HepG2 (cell line): ENCODE measurements at regions not wholly inside any gene's neighbourhood (a gene's known extent, or its start where the extent isn't known, plus 50 kb on each side); places are given as distances from the start of the nearest gene placed in this dataset.

Source experiments
- ATAC-seq: fragments of 200-7000 bp; cut with Tn5 transposase; 3 replicates; pipeline ENCODE4 v1.9.1; 2020; ENCODE audit warnings: mild to moderate bottlenecking, moderate library complexity
- BruUV-seq: library from RNA; stranded (reverse); fragments of 400-500 nt; replicated peaks from 2 replicates; lab custom pipeline; 2021; lab: Mats Ljungman, UMichigan
- CTCF ChIA-PET: fragments of 300-600 bp; formaldehyde crosslinking; extraction: SDS; loops from one replicate; lab custom pipeline; 2021; ENCODE audit warnings: low total read pairs, inconsistent platforms, low intra/inter-chr PET ratio; lab: Yijun Ruan, JAX
- POLR2A ChIA-PET: fragments of 350-600 bp; sonication (Branson Sonifier 250); formaldehyde crosslinking; loops from one replicate; lab custom pipeline; 2020; ENCODE audit warnings: antibody characterized with exemption, inconsistent platforms; lab: Yijun Ruan, JAX
- DNase-seq: peaks from one replicate; pipeline ENCODE4 v3.0.0-alpha.2; 2015; ENCODE audit warnings: low spot score
- FAIRE-seq: peaks from 3 replicates; lab custom pipeline; 2011; peaks lifted over from hg19 to GRCh38; lab: Jason Lieb, UNC
- H2AFZ ChIP-seq: one replicate; pipeline ENCODE4 v1.6.1; 2011; ENCODE audit warnings: low read length, inconsistent platforms
- H3K27ac ChIP-seq: fragments of 300-600 bp; 3 replicates; pipeline ENCODE4 v1.8.0; 2011; ENCODE audit warnings: mixed run types, mild to moderate bottlenecking, mixed read lengths, low read length, inconsistent platforms; ENCODE audit not compliant: insufficient read depth; ENCODE audit errors: extremely low read length
- H3K27me3 ChIP-seq, 2 experiments: fragments of 200-600 bp in 1 of 2; 2 replicates in 1 of 2; 3 replicates in 1 of 2; pipeline versions ENCODE4 v1.6.0 to v1.8.0; 2011; ENCODE audit warnings: low read length in 2 of 2, mild to moderate bottlenecking in 2 of 2, moderate library complexity in 2 of 2, inconsistent platforms in 1 of 2; ENCODE audit not compliant: insufficient read depth in 2 of 2, control insufficient read depth in 1 of 2
- H3K36me3 ChIP-seq, 2 experiments: fragments of 200-600 bp in 1 of 2; replicated peaks in 1 of 2; 2 replicates in 1 of 2; 3 replicates in 1 of 2; pipeline versions ENCODE4 v1.5.1 to v1.8.0; 2011; ENCODE audit warnings: low read length in 2 of 2, inconsistent platforms in 1 of 2; ENCODE audit not compliant: insufficient read depth in 2 of 2, control insufficient read depth in 1 of 2
- H3K4me1 ChIP-seq: 2 replicates; pipeline ENCODE4 v1.5.1; 2012; ENCODE audit warnings: low read length, inconsistent platforms; ENCODE audit not compliant: insufficient read depth
- H3K4me2 ChIP-seq: 2 replicates; pipeline ENCODE4 v1.6.0; 2011; ENCODE audit warnings: low read depth, low read length, inconsistent platforms
- H3K4me3 ChIP-seq, 3 experiments: fragments of 200-600 bp in 1 of 3; sonication (generic), shearing (Covaris generic) in 1 of 3; replicated peaks in 1 of 3; 2 replicates each; pipeline ENCODE4 v1.5.1; 2011 to 2016; ENCODE audit warnings: low read length in 3 of 3, inconsistent platforms in 2 of 3, low read depth in 2 of 3, mild to moderate bottlenecking in 2 of 3, control low read depth in 1 of 3, mixed read lengths in 1 of 3; ENCODE audit not compliant: insufficient read depth in 1 of 3
- H3K79me2 ChIP-seq: one replicate; pipeline ENCODE4 v1.6.1; 2011; ENCODE audit warnings: low read length, inconsistent platforms; ENCODE audit not compliant: insufficient read depth
- H3K9ac ChIP-seq: 2 replicates; pipeline ENCODE4 v1.6.0; 2011; ENCODE audit warnings: mild to moderate bottlenecking, low read depth, low read length, inconsistent platforms; ENCODE audit not compliant: insufficient read depth
- H3K9me3 ChIP-seq: 2 replicates; pipeline ENCODE4 v1.5.1; 2012; ENCODE audit warnings: mild to moderate bottlenecking, low read length
- H4K20me1 ChIP-seq: 2 replicates; pipeline ENCODE4 v1.6.0; 2011; ENCODE audit warnings: inconsistent platforms, mild to moderate bottlenecking, low read length, moderate library complexity; ENCODE audit not compliant: insufficient read depth
- BHLHE40 ChIP-seq: IDR thresholded peaks from 2 replicates; pipeline ENCODE4 v1.6.1; 2011; ENCODE audit warnings: low read length, improper control_type of control experiment
- CHD2 ChIP-seq: IDR thresholded peaks from 2 replicates; pipeline ENCODE4 v1.6.1; 2011; ENCODE audit warnings: low read depth, low read length, improper control_type of control experiment
- DPF2 ChIP-seq: sonication (generic); formaldehyde crosslinking; IDR thresholded peaks from 2 replicates; pipeline ENCODE4 v1.4.0; 2020; ENCODE audit warnings: mild to moderate bottlenecking, low read depth, missing genetic modification reagents, borderline replicate concordance
- ETV5 ChIP-seq: IDR thresholded peaks from 2 replicates; pipeline ENCODE4 v1.6.1; 2018; ENCODE audit warnings: missing biosample characterization, missing genetic modification reagents, inconsistent platforms, borderline replicate concordance
- HOXA5 ChIP-seq: sonication (generic); formaldehyde crosslinking; IDR thresholded peaks from 2 replicates; pipeline ENCODE4 v1.4.0; 2020; ENCODE audit warnings: missing genetic modification reagents
- KLF11 ChIP-seq: IDR thresholded peaks from 2 replicates; pipeline ENCODE4 v1.6.1; 2016; ENCODE audit warnings: missing compliant biosample characterization
- KMT2B ChIP-seq: IDR thresholded peaks from 2 replicates; pipeline ENCODE4 v1.6.1; 2016; ENCODE audit warnings: missing genetic modification reagents, missing compliant biosample characterization
- MXI1 ChIP-seq: IDR thresholded peaks from 3 replicates; pipeline ENCODE4 v1.6.1; 2012; ENCODE audit warnings: low read depth, low read length, inconsistent platforms, borderline replicate concordance
- MYC ChIP-seq: sonication (generic); formaldehyde crosslinking; IDR thresholded peaks from 2 replicates; pipeline ENCODE4 v1.9.0; 2021; ENCODE audit warnings: missing genetic modification reagents, borderline replicate concordance
- POGK ChIP-seq: sonication (generic); formaldehyde crosslinking; conservative IDR thresholded peaks from 2 replicates; pipeline ENCODE4 v1.8.0; 2022; ENCODE audit warnings: mild to moderate bottlenecking, moderate library complexity, missing genetic modification reagents
- TOE1 ChIP-seq: sonication (generic); formaldehyde crosslinking; IDR thresholded peaks from 2 replicates; pipeline ENCODE4 v1.4.0; 2020; ENCODE audit warnings: mild to moderate bottlenecking, missing genetic modification reagents
- ZC3H13 ChIP-seq: sonication (generic); formaldehyde crosslinking; IDR thresholded peaks from 2 replicates; pipeline ENCODE4 v1.8.1; 2023; ENCODE audit warnings: mild to moderate bottlenecking, missing genetic modification reagents, moderate library complexity
- ZNF331 ChIP-seq: sonication (generic); formaldehyde crosslinking; IDR thresholded peaks from 2 replicates; pipeline ENCODE4 v1.4.0; 2020; ENCODE audit warnings: missing genetic modification reagents
- ZNF547 ChIP-seq: sonication (generic); formaldehyde crosslinking; IDR thresholded peaks from 2 replicates; pipeline ENCODE4 v1.5.1; 2020; ENCODE audit warnings: mild to moderate bottlenecking, missing genetic modification reagents
- ZNF570 ChIP-seq: sonication (generic); formaldehyde crosslinking; IDR thresholded peaks from 2 replicates; pipeline ENCODE4 v1.4.0; 2020; ENCODE audit warnings: mild to moderate bottlenecking, missing genetic modification reagents, borderline replicate concordance
- ZNF597 ChIP-seq: sonication (generic); formaldehyde crosslinking; IDR thresholded peaks from 2 replicates; pipeline ENCODE4 v1.5.0; 2020; ENCODE audit warnings: missing genetic modification reagents
- ZNF878 ChIP-seq: sonication (generic); formaldehyde crosslinking; IDR thresholded peaks from 2 replicates; pipeline ENCODE4 v1.8.1; 2023; ENCODE audit warnings: mild to moderate bottlenecking, missing genetic modification reagents, moderate library complexity
- WGBS: methylation state at CpG from one replicate; pipeline ENCODE4 v1.1.6; 2017; ENCODE audit warnings: low lambda C conversion rate; 5-methylcytosine and 5-hydroxymethylcytosine counted together
- in situ Hi-C: cut with HindIII; loops from 2 replicates; pipeline ENCODE4 v1.10.0; 2017; ENCODE audit warnings: low pct_unique_long_range_greater_than_20kb; ENCODE audit not compliant: extremely low pct_ligation_motif_present
- intact Hi-C: fragments of 100-400 bp; cut with micrococcal nuclease; formaldehyde crosslinking; loops from one replicate; pipeline ENCODE4 v1.10.0; 2022; ENCODE audit not compliant: unreplicated experiment

GRCh38 chr1:208975456-208975855, 608.1 kb upstream of the CAMK1G start:
- Histone ChIP-seq H3K9me3 (peaks cover 17% of the 10 kb centered on the region), H3K4me3 (no peak overlapping the region), H3K9ac (no peak overlapping the region), H3K27ac (no peak overlapping the region), H3K36me3 (no peaks in the 10 kb centered on the region), H4K20me1 (no peaks in the 10 kb centered on the region), H3K27me3 (no peaks in the 10 kb centered on the region), H3K4me1 (no peaks in the 10 kb centered on the region), H2AFZ (no peak overlapping the region), H3K4me2 (no peak overlapping the region), H3K79me2 (no peaks in the 10 kb centered on the region)
- no peak for TF ChIP-seq KLF11 (CRISPR knock-in tag)
- TF ChIP-seq ZC3H13, result no peak
- TF ChIP-seq ZNF547 (CRISPR knock-in tag), result no peak
- TF ChIP-seq POGK, result no peak
- no peak for TF ChIP-seq MYC
- no peak for TF ChIP-seq ZNF331 (CRISPR knock-in tag)
- no peak for TF ChIP-seq KMT2B (CRISPR knock-in tag)
- TF ChIP-seq ETV5, result no peak
- TF ChIP-seq ZNF570 (CRISPR knock-in tag), result no peak
- TF ChIP-seq BHLHE40, result no peak
- no peak for TF ChIP-seq TOE1 (CRISPR knock-in tag)
- TF ChIP-seq MXI1, result no peak
- no peak for TF ChIP-seq ZNF878
- TF ChIP-seq DPF2 (CRISPR knock-in tag), result no peak
- no peak for TF ChIP-seq CHD2
- no peak for TF ChIP-seq ZNF597 (CRISPR knock-in tag)
- no peak for TF ChIP-seq HOXA5 (CRISPR knock-in tag)
- in situ Hi-C loops (no loop called here), intact Hi-C loops (no loop called here)
- DNase-seq (no peak), ATAC-seq (no peak), FAIRE-seq (no peak)
- ChIA-PET POLR2A (no interaction called here), CTCF (no interaction called here)
- 0% methylated on average over 1 of the region's 2 CpGs for WGBS
- BruUV-seq, result no TSS peak
